Heart right ventricle (tissue), 16 donors: ENCODE measurements at regions not wholly inside any gene's neighbourhood (a gene's known extent, or its start where the extent isn't known, plus 50 kb on each side); places are given as distances from the start of the nearest gene placed in this dataset.

ENCODE experiments used
- ATAC-seq, 8 donors: fragments of 200-7000 bp; cut with Tn5 transposase; one replicate each; pipeline ENCODE4 v1.9.1; 2020; ENCODE audit warnings: mild to moderate bottlenecking in 8 of 8, moderate library complexity in 8 of 8, moderate number of reproducible peaks in 1 of 8
- DNase-seq, 2 donors: peaks; one replicate each; pipeline ENCODE4 v3.0.0-alpha.2; 2020
- H3K27ac ChIP-seq, 10 donors: fragments of 200-600 bp; sonication (generic) in 2 of 10; one replicate each; pipeline versions ENCODE4 v1.5.0 to v1.8.0; 2020 to 2022; ENCODE audit warnings: mild to moderate bottlenecking in 3 of 10
- H3K27me3 ChIP-seq, 7 donors: fragments of 200-600 bp; one replicate each; pipeline ENCODE4 v1.8.0; 2021 to 2022; ENCODE audit warnings: mild to moderate bottlenecking in 2 of 7
- H3K36me3 ChIP-seq, 9 donors: fragments of 200-600 bp; sonication (generic) in 1 of 9; one replicate each; pipeline versions ENCODE4 v1.5.0 to v1.8.0; 2020 to 2022; ENCODE audit warnings: mild to moderate bottlenecking in 2 of 9
- H3K4me1 ChIP-seq, 9 donors: fragments of 200-600 bp; sonication (generic) in 1 of 9; one replicate each; pipeline versions ENCODE4 v1.5.0 to v1.8.0; 2020 to 2022; ENCODE audit warnings: mild to moderate bottlenecking in 4 of 9
- H3K4me3 ChIP-seq, 10 donors: fragments of 200-600 bp; sonication (generic) in 2 of 10; one replicate each; pipeline versions ENCODE4 v1.5.0 to v1.8.0; 2020 to 2022; ENCODE audit warnings: mild to moderate bottlenecking in 7 of 10, moderate library complexity in 2 of 10
- H3K9me3 ChIP-seq, 11 donors: fragments of 200-600 bp in 10 of 11; sonication (generic) in 2 of 11; one replicate each; pipeline versions ENCODE4 v1.5.0 to v1.8.0; 2013 to 2022; ENCODE audit warnings: mild to moderate bottlenecking in 2 of 11, control low read depth in 1 of 11, moderate library complexity in 1 of 11
- WGBS, 2 donors: extraction: QIAGEN DNeasy Blood & Tissue Kit; methylation state at CpG; one replicate each; pipeline ENCODE4 v1.1.7; 2013; ENCODE audit warnings: inconsistent platforms in 1 of 2; 5-methylcytosine and 5-hydroxymethylcytosine counted together
- intact Hi-C, 10 donors: fragments of 100-400 bp; cut with DNase I; formaldehyde crosslinking; loops; one replicate each; pipeline versions ENCODE4 v1.11.1 to v1.14.2; 2022
- TF ChIP-seq, protein P1 (sequence below), 9 donors: fragments of 200-600 bp; sonication (generic) in 2 of 9; IDR thresholded peaks; one replicate each; pipeline versions ENCODE4 v1.5.0 to v1.8.0; 2021 to 2022; ENCODE audit warnings: antibody characterized with exemption in 9 of 9, mild to moderate bottlenecking in 5 of 9, moderate library complexity in 1 of 9
- donor health status: Arrhythmogenic right ventricular cardiomyopathy.
- donor health status: ischemic (EF 13 %, LVEDD 7.1; RV severe dilation, severe dysfunction).
- donor health status: healthy with polysubstance abuse.
- donor health status: DM: no; HTN: yes; CAD: no.
- donor health status: DM: no; HTN: no; CAD: no.
- donor health status: ischemic (EF 25% LVEDD 6.9; RV normal size, moderate dysfunction).
- donor health status: ischemic (EF 25% LVEDD 5.7; RV mildly dilated, moderate dysfunction).
- donor health status: healthy.
- donor health status: DM: yes; HTN: yes; CAD: no.
- donor health status: Ischemic cardiomyopathy.
- donor health status: ischemic (EF 35%, LVEDD 5.7; RV mildly dilated, moderate dysfunction).
- donor health status: nonischemic (EF 11% LVEDD 7.7; RV severe dilation, severe dysfunction).
- donor health status: DM: yes; HTN: yes; CAD: no.
- donor health status: PGD.
- donor health status: ischemic (EF 29% LVEDD 5.4; RV normal size, mild dysfunction).
- donor health status: nonischemic (EF 23%, LVEDD 6.1; RV moderate dilation, normal function).

DNA sequence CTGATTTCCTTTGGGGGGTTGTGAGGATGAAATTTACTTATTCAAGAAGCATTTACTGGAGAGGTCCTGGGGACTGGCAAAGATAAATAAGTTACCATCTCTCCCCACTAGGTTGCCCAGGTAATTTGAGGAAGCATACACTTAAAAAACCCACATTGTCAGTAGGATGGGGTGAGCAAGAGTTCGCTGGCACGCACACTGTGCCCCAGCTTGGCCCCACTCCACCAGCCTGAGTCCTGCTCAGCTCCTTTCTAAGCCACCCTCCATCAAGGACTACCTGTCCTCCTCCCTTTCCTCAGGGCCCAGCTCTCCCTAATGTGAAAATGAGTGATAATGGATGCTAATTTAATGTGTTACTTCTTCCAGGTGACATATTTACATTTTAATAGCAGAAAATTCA lies 216.5 kb upstream of the PLET1 start:
- 78 to 85% methylated on average over 2 of the region's 2 CpGs for WGBS, 2 donors
- no peaks in the 10 kb centered on the region for H3K9me3 ChIP-seq
- intact Hi-C loops, result no loop called here
- TF ChIP-seq, protein P1, sequence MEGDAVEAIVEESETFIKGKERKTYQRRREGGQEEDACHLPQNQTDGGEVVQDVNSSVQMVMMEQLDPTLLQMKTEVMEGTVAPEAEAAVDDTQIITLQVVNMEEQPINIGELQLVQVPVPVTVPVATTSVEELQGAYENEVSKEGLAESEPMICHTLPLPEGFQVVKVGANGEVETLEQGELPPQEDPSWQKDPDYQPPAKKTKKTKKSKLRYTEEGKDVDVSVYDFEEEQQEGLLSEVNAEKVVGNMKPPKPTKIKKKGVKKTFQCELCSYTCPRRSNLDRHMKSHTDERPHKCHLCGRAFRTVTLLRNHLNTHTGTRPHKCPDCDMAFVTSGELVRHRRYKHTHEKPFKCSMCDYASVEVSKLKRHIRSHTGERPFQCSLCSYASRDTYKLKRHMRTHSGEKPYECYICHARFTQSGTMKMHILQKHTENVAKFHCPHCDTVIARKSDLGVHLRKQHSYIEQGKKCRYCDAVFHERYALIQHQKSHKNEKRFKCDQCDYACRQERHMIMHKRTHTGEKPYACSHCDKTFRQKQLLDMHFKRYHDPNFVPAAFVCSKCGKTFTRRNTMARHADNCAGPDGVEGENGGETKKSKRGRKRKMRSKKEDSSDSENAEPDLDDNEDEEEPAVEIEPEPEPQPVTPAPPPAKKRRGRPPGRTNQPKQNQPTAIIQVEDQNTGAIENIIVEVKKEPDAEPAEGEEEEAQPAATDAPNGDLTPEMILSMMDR (IDR thresholded peaks at IDR 0.05), result no peak
- peaks cover 0 to under 1% (median 0%) of the 10 kb centered on the region in 7 donors for H3K27me3 ChIP-seq
- ATAC-seq, result no peak
- no peak overlapping the region for H3K4me3 ChIP-seq
- no peaks in the 10 kb centered on the region for H3K36me3 ChIP-seq
- no peaks in the 10 kb centered on the region for H3K4me1 ChIP-seq
- H3K27ac ChIP-seq, result no peak overlapping the region
- no peak for DNase-seq

DNA sequence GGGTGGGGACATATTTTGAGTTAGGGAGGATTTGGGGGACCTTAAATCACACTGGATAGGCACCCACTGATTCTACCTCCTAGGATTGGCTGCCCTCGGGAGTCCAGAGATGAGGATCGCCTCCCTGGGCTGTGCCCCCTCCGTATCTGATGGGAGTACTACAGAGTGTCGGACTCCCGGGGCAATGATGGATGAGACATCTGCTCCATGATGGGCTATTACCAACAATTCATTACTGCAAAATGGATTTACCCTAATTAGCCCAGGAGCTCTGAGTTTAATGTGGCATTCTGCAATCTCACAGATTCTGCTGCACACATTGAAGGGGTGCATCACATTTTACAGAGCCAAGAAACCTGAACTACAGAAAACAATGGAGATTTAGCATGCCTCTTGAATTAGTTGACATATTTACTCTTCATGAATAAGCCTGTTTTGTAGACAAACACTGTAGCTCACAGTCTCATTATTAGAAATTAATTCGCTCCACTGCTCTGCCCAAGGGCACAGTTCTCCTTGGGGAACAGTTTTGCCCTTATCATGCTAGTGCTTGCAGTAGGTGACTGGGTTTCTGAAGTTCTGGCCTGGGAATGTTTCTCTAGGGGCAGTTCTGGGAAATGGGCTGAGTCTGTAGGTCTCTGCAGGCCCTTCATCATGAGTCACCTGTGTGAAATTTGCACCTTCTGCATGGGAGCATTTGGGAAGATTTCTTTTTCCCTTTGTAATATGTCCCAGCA lies 217.1 kb upstream of the PLET1 start:
- WGBS, 2 donors, result 74% methylated on average over 6 of the region's 6 CpGs
- H3K9me3 ChIP-seq, result no peaks in the 10 kb centered on the region
- H3K27ac ChIP-seq, result no peak overlapping the region
- intact Hi-C loops, result no loop called here
- ATAC-seq (no peak), DNase-seq (no peak)
- no peaks in the 10 kb centered on the region for H3K4me1 ChIP-seq
- TF ChIP-seq, protein P1 (IDR thresholded peaks at IDR 0.05), result no peak
- H3K36me3 ChIP-seq, result no peaks in the 10 kb centered on the region
- H3K27me3 ChIP-seq, result no peaks in the 10 kb centered on the region
- no peak overlapping the region for H3K4me3 ChIP-seq

DNA sequence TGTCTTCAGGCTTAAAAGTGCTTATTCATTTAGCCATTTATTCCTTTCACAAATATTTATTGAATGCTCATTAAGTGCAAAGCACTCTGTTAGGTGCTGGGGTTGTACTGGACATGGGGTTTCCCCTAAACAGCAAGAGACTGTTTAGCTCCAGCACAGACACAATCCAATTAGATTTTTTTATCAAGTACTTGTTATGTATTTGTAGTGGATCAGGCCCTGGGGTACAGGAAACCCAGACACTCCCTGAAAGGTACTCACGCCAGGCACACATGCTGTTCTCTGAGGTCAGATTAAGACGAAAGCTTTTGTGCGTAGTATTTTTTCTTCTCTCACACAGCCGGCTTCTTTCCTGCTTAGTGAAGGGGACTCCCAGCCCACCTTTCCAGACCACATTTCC lies 218.1 kb upstream of the PLET1 start:
- H3K9me3 ChIP-seq, result peaks cover 0 to 2% (median 0%) of the 10 kb centered on the region in 11 donors
- H3K36me3 ChIP-seq, result no peaks in the 10 kb centered on the region
- no peak overlapping the region for H3K27ac ChIP-seq
- no peaks in the 10 kb centered on the region for H3K4me1 ChIP-seq
- no peak overlapping the region for H3K4me3 ChIP-seq
- 74 to 81% methylated on average over 4 of the region's 4 CpGs for WGBS, 2 donors
- intact Hi-C loops, result no loop called here
- no peak for DNase-seq
- no peak for ATAC-seq
- H3K27me3 ChIP-seq, result no peaks in the 10 kb centered on the region
- TF ChIP-seq, protein P1 (IDR thresholded peaks at IDR 0.05), result no peak

DNA sequence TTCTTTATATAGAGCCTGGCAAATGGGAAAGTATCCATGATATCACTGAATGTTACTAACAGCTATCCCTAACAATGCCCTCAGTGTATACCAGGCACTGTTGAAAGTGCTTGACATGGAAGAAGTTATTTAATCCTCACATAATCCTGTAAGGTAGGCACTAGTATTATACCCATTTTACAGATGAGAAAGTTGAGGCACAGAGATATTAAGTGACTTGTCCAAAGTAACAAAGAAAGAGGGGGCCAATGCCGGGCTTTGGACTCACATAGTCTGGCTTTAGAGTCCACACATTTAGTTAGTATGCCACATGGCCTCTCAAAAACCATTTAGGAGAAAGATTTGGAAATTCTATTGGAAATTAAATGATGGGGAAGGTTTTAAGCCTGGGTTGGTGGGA lies 220.8 kb upstream of the PLET1 start:
- intact Hi-C loops, result no loop called here
- H3K4me1 ChIP-seq, result no peaks in the 10 kb centered on the region
- 69 to 79% methylated on average over 1 of the region's 1 CpG for WGBS, 2 donors

More for the DNA sequence above, 220.8 kb upstream of the PLET1 start:
- Histone ChIP-seq H3K27me3 (no peaks in the 10 kb centered on the region), H3K36me3 (no peaks in the 10 kb centered on the region), H3K4me3 (no peak overlapping the region), H3K27ac (no peak overlapping the region), H3K9me3 (peaks cover 0 to 9% (median 0%) of the 10 kb centered on the region in 11 donors)
- TF ChIP-seq, protein P1 (IDR thresholded peaks at IDR 0.05), result no peak
- ATAC-seq (no peak), DNase-seq (no peak)
